ENCODE measurements at regions not wholly inside any gene's neighbourhood (a gene's known extent, or its start where the extent isn't known, plus 50 kb on each side); places are given as distances from the start of the nearest gene placed in this dataset.

GRCh38 chr3:76010252-76010651 lies 224.9 kb upstream of the ZNF717 start:
- Histone ChIP-seq H3K36me3 (no peaks in the 10 kb centered on the region), H3K4me1 (no peaks in the 10 kb centered on the region), H3K27me3 (no peaks in the 10 kb centered on the region), H3K9me3 (no peaks in the 10 kb centered on the region), H3K4me3 (no peak overlapping the region), H3K27ac (no peak overlapping the region)
- intact Hi-C loops (cut with DNase I; ENCODE audit: low total_unique reads) = loop anchor here (10.0 kb wide), 1 partner anchor 785 kb away; no protein-coding TSS in a partner anchor
- TF ChIP-seq POLR2AphosphoS5 (IDR thresholded peaks at IDR 0.05) (no peak), CTCF (IDR thresholded peaks at IDR 0.05) (no peak), POLR2A (IDR thresholded peaks at IDR 0.05) (no peak)
- no peak for DNase-seq (ENCODE audit: low spot score in 2 of 2)

- Histone ChIP-seq H3K27me3 (no peaks in the 10 kb centered on the region), H3K4me3 (no peak overlapping the region), H3K9me3 (no peaks in the 10 kb centered on the region), H3K27ac (no peak overlapping the region), H3K36me3 (no peaks in the 10 kb centered on the region), H3K4me1 (no peaks in the 10 kb centered on the region)
- DNase-seq (ENCODE audit: low spot score in 2 of 2) = no peak
- intact Hi-C loops (cut with DNase I; ENCODE audit: low total_unique reads) = loop anchor here (10.0 kb wide), 1 partner anchor 786 kb away; no protein-coding TSS in a partner anchor
- TF ChIP-seq CTCF (IDR thresholded peaks at IDR 0.05) = no peak
- no peak for TF ChIP-seq POLR2AphosphoS5 (IDR thresholded peaks at IDR 0.05)
- TF ChIP-seq POLR2A (IDR thresholded peaks at IDR 0.05) = no peak
Observed at GRCh38 chr3:76011121-76011520, 225.8 kb upstream of the ZNF717 start.

GRCh38 chr3:76015496-76015895 lies 230.1 kb upstream of the ZNF717 start:
- no peaks in the 10 kb centered on the region for H3K36me3 ChIP-seq
- no peaks in the 10 kb centered on the region for H3K4me1 ChIP-seq
- TF ChIP-seq POLR2A (IDR thresholded peaks at IDR 0.05) (no peak), POLR2AphosphoS5 (IDR thresholded peaks at IDR 0.05) (no peak), CTCF (IDR thresholded peaks at IDR 0.05) (no peak)
- no peaks in the 10 kb centered on the region for H3K9me3 ChIP-seq
- no peak for DNase-seq (ENCODE audit: low spot score in 2 of 2)
- H3K4me3 ChIP-seq = no peak overlapping the region
- H3K27me3 ChIP-seq = no peaks in the 10 kb centered on the region
- H3K27ac ChIP-seq = no peak overlapping the region
- intact Hi-C loops (cut with DNase I; ENCODE audit: low total_unique reads) = loop anchor here (10.0 kb wide), 1 partner anchor 791 kb away; no protein-coding TSS in a partner anchor

GRCh38 chr3:76016111-76016510 lies 230.8 kb upstream of the ZNF717 start:
- Histone ChIP-seq H3K27me3 (no peaks in the 10 kb centered on the region), H3K9me3 (no peaks in the 10 kb centered on the region), H3K27ac (no peak overlapping the region), H3K4me1 (no peaks in the 10 kb centered on the region), H3K36me3 (no peaks in the 10 kb centered on the region), H3K4me3 (no peak overlapping the region)
- no peak for DNase-seq (ENCODE audit: low spot score in 2 of 2)
- no peak for TF ChIP-seq POLR2A (IDR thresholded peaks at IDR 0.05)
- TF ChIP-seq POLR2AphosphoS5 (IDR thresholded peaks at IDR 0.05) = no peak
- no peak for TF ChIP-seq CTCF (IDR thresholded peaks at IDR 0.05)
- intact Hi-C loops (cut with DNase I; ENCODE audit: low total_unique reads) = loop anchor here (10.0 kb wide), 1 partner anchor 791 kb away; no protein-coding TSS in a partner anchor

GRCh38 chr3:76016769-76017439 lies 231.6 kb upstream of the ZNF717 start:
- TF ChIP-seq CTCF (IDR thresholded peaks at IDR 0.05) (no peak), POLR2AphosphoS5 (IDR thresholded peaks at IDR 0.05) (no peak), POLR2A (IDR thresholded peaks at IDR 0.05) (no peak)
- Histone ChIP-seq H3K4me1 (no peaks in the 10 kb centered on the region), H3K4me3 (no peak overlapping the region), H3K36me3 (no peaks in the 10 kb centered on the region), H3K27me3 (no peaks in the 10 kb centered on the region), H3K9me3 (no peaks in the 10 kb centered on the region), H3K27ac (no peak overlapping the region)
- intact Hi-C loops (cut with DNase I; ENCODE audit: low total_unique reads) = loop anchor here (10.0 kb wide), 1 partner anchor 792 kb away; no protein-coding TSS in a partner anchor
- no peak for DNase-seq (ENCODE audit: low spot score in 2 of 2)

Measured in breast epithelium (tissue), 4 donors.